H1 (cell line): ENCODE measurements at regions not wholly inside any gene's neighbourhood (a gene's known extent, or its start where the extent isn't known, plus 50 kb on each side); places are given as distances from the start of the nearest gene placed in this dataset.

Experiments used
- CHD7 ChIP-seq: fragments of 300-600 bp; sonication (generic); IDR thresholded peaks from 2 replicates; pipeline ENCODE4 v1.7.1; 2012; ENCODE audit warnings: low read length, moderate library complexity, mild to moderate bottlenecking, inconsistent platforms; ENCODE audit not compliant: insufficient replicate concordance
- CTCF ChIP-seq, 3 experiments: IDR thresholded peaks; 1 replicate in 2 of 3; 2 replicates in 1 of 3; pipeline versions ENCODE4 v1.5.1 to v1.6.1; 2011; ENCODE audit warnings: low read length in 3 of 3, mild to moderate bottlenecking in 3 of 3, inconsistent platforms in 2 of 3, low read depth in 1 of 3, moderate library complexity in 1 of 3; ENCODE audit not compliant: insufficient read depth in 1 of 3; ENCODE audit errors: control extremely low read depth in 1 of 3
- EGR1 ChIP-seq: IDR thresholded peaks from 2 replicates; pipeline ENCODE4 v1.6.1; 2011; ENCODE audit warnings: low read depth, low read length, borderline replicate concordance
- EZH2 ChIP-seq: fragments of 200-600 bp; sonication (generic); IDR thresholded peaks from 2 replicates; pipeline ENCODE4 v1.7.1; 2012; ENCODE audit warnings: low read depth, mild to moderate bottlenecking, moderate library complexity, low read length, inconsistent platforms; ENCODE audit not compliant: severe bottlenecking
- JUN ChIP-seq: IDR thresholded peaks from 2 replicates; pipeline ENCODE4 v1.6.1; 2011; ENCODE audit warnings: low read depth, mild to moderate bottlenecking, improper control_type of control experiment, low read length
- KDM5A ChIP-seq: fragments of 200-600 bp; IDR thresholded peaks from 2 replicates; pipeline ENCODE4 v1.7.1; 2012; ENCODE audit warnings: mild to moderate bottlenecking, low read length, inconsistent platforms, mixed read lengths
- PHF8 ChIP-seq: fragments of 200-600 bp; sonication (generic); conservative IDR thresholded peaks from 2 replicates; pipeline ENCODE4 v1.7.1; 2012; ENCODE audit warnings: low read depth, mild to moderate bottlenecking, inconsistent platforms, low read length, moderate library complexity
- POLR2A ChIP-seq, 2 experiments: IDR thresholded peaks; 1 replicate in 1 of 2; 2 replicates in 1 of 2; pipeline ENCODE4 v1.6.1; 2011; ENCODE audit warnings: low read depth in 2 of 2, low read length in 2 of 2, mild to moderate bottlenecking in 2 of 2; ENCODE audit errors: control extremely low read depth in 1 of 2
- POLR2AphosphoS5 ChIP-seq: IDR thresholded peaks from 2 replicates; pipeline ENCODE4 v1.6.1; 2011; ENCODE audit warnings: low read depth, low read length
- RXRA ChIP-seq: IDR thresholded peaks from 2 replicates; pipeline ENCODE4 v1.6.1; 2011; ENCODE audit warnings: low read depth, mild to moderate bottlenecking, low read length, moderate library complexity; ENCODE audit not compliant: insufficient read depth
- TAF7 ChIP-seq: optimal IDR thresholded peaks from 2 replicates; pipeline ENCODE3; 2011; ENCODE audit warnings: low read depth, mild to moderate bottlenecking, inconsistent platforms, low read length, moderate library complexity, borderline replicate concordance
- TBP ChIP-seq: IDR thresholded peaks from 2 replicates; pipeline ENCODE4 v1.6.1; 2011; ENCODE audit warnings: low read depth, low read length, improper control_type of control experiment
- USF2 ChIP-seq: IDR thresholded peaks from 2 replicates; pipeline ENCODE4 v1.6.1; 2011; ENCODE audit warnings: low read length, improper control_type of control experiment
- ZNF274 ChIP-seq: IDR thresholded peaks from 2 replicates; pipeline ENCODE4 v1.7.0; 2012; ENCODE audit warnings: low read length, borderline replicate concordance; ENCODE audit errors: extremely low read depth

GRCh38 chr1:34354367-34354766 is 177.7 kb downstream of the C1orf94 start:
- no peak for TF ChIP-seq RXRA
- TF ChIP-seq POLR2A (IDR thresholded peaks at IDR 0.05; ENCODE audit: control extremely low read depth in 1 of 2, low read depth in 2 of 2, low read length in 2 of 2): no peak
- peak in 1 of 3 experiments; percentile 23; a peak in 1 of 4 replicates for TF ChIP-seq CTCF (IDR thresholded peaks at IDR 0.05; ENCODE audit: control extremely low read depth in 1 of 3, insufficient read depth in 1 of 3, low read depth in 1 of 3, low read length in 3 of 3)
- TF ChIP-seq EZH2: no peak
- no peak for TF ChIP-seq EGR1
- no peak for TF ChIP-seq JUN
- no peak for TF ChIP-seq KDM5A
- no peak for TF ChIP-seq POLR2AphosphoS5
- no peak for TF ChIP-seq PHF8
- TF ChIP-seq TBP: no peak
- TF ChIP-seq ZNF274: no peak
- no peak for TF ChIP-seq CHD7
- no peak for TF ChIP-seq TAF7
- TF ChIP-seq USF2: no peak
